Skin of body (tissue), 1 donor: ENCODE measurements at regions not wholly inside any gene's neighbourhood (a gene's known extent, or its start where the extent isn't known, plus 50 kb on each side); places are given as distances from the start of the nearest gene placed in this dataset.

Experiments
- DNase-seq: peaks from one replicate; lab custom pipeline; 2025; lab: John Stamatoyannopoulos, UW

DNA sequence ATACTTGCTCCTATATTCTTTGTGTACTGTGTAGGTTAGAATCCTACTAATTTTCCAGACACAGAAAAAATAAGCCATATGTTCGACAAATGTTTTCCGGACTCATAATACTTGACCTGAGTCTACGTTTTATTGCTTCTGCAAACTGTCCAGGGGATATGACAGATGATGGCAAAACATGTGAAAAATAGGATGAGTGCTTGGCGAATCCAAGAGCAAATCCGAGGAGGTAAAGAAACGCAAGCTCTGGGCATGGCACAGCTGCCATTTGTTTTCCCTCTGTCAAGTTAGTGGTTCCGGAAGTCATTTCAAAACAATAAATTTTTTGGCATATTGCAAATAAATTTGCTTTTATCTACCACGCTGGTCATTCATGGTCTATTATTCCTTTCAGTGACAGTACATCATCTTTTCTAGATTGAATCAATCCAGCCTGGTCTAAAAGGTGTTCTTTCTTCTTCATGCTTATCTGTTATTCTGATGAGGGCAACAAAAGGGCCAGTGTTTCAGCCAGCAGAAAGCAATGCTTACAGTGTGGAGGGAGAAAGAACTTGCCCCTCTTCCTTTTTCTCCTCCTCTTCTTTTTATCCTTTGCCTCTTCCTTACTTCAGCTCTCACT, 476.1 kb upstream of the SOX11 start:
- no peak for DNase-seq

DNA sequence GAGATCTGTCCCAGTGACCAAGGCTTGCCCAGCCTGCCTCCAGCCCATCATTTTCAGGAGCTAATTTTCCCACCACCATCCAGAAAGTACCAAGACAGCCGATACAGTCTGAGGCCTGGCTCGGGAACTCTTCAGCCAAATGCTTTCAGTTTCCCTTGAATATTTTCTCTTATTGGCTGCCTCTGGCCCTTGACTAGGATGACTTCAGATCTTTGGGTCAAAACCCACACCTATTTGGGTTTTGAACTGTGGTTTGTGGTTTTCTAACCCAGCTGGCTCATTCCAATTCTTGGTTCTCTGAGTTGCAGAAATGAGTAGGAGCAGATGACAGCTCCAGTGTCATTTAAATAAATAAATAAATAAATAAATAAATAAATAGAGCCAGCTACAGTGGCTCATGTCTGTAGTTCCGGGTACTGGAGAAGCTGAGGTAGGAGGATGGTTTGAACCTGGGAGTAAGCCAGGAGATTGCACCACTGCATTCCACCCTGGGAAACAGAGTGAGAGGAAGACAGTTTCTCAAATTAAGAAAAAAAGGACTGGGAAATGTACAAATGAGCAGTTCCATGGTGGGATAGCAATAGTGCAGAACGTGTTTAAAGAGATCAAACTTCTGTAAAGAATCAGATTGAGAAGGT, 465.0 kb upstream of the SOX11 start:
- DNase-seq = no peak

DNA sequence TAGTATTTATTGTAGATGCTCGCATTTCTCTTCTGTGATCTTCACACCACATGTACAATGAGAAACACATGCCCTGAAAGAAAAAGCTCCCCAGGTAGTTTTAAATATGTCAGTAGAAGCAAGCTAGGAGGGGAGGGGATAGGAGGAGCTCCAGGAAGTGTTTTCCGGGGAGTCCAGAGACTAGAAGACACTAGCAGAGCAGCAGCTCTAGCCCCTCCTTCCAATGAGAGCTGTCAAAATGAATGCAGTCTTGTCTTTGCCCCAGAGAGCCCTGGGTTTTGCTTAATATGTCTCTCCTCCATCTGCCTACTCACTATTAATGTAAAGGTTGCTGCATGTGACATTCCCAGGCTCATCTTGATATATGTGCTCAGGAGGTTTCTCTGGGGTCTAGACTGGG, 462.6 kb upstream of the SOX11 start:
- no peak for DNase-seq

DNA sequence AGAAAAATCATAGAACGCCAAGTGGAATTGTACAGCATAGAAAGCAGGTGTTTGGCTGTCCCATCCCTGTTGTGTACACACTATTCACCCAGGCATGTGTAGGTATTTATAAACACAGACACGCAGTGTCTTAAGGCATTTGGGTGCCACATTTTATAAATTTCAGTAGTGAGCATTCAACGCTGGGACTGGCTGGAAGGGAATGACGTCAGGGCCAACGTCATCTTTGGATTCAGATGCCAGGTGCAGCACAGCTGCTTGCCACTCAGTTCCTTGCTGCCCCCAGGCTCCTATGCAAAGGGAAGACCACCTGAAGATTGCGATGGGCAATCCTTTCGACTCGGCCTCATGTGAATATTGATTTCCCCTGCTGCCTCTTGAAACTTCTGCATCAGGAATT, 461.7 kb upstream of the SOX11 start:
- DNase-seq = no peak

DNA sequence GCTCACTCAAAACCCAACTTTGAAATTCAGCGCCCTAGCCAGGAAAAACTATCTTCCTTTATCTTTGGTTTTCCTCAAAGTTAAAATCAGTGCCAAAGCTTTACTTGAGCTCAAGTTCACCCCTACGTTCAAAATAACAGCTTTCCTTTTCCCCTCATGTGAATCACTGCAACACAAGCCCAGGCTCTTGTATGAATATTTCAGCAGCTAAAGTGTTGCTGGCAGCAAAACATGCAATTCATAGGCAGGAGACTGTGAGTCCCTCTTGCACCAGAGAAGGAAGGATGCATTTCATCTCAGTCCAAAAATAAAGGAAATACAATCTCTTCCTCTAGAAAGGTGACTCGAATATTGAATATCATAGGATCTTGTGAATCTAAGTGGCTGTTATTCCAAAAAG, 461.3 kb upstream of the SOX11 start:
- no peak for DNase-seq

DNA sequence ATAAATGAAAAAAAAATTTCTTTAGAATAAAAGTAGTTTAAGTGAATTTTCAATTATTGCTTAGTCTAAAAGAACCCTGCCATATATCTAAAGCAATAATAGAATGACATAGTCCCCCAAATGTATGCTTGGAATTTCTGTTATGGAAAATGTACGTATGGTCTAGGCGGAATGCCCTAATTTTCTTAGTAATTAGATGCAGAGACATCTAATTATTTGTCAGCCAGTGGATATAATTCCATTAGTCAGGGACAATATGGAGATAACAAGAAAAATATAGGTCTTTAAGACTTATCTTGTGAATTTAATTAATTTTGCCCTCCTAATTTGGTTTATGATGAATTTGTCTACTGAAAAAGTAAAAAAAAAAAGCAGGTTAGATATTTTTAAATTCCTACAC, 460.9 kb upstream of the SOX11 start:
- no peak for DNase-seq

DNA sequence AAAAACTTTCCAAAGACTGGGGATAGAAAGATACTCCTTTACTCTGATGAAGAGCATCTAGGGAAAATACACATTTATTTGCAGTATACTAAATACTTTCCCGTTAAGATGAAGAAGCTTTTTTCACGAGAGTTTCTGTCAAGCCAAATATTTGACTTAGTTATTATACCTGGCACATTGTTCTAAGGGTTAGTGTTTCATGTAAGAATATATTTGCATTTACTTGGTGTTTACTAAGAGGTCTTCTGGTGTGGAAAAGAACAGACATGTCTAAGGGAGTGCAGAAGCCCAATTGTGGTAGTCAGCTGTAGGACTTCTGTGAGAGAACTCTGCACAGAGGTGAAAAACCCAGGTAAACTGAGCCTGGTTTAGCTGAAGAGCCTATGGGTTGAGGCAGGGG, 457.6 kb upstream of the SOX11 start:
- no peak for DNase-seq

DNA sequence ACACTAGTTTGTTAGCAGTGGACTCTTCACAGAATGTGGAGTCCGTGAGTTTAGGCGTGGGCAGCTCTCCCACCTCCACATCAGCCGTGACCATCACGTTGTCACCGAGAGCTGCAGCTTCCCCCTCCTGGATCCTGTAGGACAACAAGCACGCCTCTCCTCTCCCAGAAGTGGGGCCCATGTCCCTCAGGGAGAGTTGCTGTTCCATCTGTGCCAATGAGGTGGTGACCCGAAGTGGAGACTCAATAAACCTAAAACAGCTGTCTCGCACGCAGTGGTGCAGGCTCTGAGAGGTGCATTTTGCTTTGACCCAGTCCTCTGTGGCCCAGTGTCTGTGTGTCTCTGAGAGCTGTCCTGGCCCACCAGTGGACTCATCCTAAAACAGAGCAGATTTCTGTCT, 456.5 kb upstream of the SOX11 start:
- no peak for DNase-seq

DNA sequence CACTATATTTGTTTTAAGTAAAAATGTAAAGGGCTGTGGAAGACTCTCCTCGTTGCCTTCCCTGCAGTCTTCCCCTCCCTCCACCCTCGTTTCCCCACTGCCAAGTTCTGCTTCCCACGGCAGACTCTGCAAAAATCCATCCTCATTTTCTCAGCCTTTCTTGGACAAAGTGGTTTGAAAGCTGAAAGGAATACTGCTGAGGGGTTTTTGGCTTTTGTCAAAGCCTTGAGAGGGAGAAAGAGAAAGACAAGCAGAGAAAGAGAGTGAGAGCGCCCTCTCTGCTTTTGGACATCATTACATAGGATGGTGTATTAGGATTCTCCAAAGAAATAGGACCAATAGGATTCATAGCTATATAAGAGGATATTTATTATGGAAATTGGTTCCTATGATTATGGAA, 455.9 kb upstream of the SOX11 start:
- DNase-seq = no peak

DNA sequence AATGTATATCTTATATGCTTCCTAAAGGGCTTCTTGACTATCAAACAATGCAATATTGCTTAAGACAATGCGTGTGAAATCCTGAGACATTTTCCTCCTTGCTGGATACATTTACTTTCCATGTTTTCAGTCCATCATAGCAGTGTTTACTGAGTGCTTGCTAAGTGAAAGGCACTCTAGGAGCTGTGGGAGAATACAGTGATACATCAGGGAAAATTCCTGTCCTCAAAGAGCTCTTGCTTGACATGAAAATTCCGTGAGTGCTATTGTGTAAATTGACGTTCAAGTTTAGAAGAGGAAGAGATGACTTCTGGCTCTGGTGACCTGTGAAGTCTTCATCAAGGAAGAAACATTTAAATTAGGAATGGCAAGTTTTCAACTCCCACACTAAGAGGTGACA, 449.4 kb upstream of the SOX11 start:
- DNase-seq = no peak

DNA sequence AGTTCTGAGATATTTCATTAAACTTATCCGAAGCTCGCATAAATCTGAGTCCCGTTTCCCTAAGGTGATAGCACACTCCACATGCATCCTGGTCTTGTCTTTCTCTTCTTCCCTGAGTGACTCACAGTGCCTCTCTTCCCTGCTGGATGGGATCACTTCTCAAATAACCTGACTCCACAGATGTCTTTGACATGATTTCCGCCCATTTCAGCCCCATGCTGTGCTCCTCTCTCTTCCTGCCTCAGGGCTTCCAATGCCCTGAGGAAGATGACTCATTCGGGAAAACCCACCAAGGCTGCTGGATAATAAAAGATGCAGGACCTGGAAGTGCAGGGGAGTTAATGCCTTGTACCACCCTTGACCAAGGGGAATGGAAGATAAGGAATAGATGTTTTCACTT, 441.7 kb upstream of the SOX11 start:
- DNase-seq = no peak

DNA sequence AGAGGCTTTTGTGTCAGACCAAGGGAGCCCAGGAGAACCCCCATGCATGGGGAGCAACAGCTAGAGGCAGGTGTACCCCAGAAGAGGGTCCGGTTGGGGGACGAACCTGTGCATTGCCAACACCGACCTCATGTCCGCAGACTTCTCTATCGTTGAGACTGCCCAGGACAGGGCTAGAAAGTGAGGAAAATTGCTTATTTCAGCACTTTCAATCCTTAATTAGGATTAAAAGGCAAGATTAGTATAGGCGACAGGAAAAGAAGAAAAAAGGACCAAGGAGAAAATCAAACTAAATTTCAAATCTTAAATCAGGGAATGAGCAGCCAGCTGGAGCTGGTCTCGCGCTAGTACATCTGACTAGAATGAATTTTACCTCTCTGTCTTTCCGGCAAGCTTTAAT, 438.9 kb upstream of the SOX11 start:
- no peak for DNase-seq

DNA sequence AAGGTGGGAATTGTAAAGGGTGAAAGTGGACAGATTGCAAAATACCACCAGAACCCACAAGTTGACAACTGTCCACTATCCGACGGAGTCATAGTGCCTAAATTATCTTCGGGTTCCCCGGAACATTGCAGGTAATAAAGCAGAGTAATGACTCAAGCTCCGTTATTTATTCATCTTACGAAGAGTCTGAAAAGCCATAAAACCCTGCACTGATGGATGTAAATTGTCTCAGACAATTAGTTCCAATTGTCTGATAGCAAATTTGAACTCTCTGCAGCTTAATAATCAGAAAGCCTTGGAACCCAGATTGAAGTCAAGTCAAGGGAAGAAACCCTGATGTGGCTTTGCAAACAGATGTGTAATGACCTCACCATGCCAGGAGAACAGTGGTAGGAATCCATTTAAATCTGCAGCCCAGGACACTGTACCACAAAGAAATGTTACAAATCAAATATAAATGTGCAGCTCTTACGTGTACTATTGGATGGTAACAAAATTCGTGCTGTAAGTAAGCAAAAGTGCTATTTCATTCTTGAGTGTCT, 437.3 kb upstream of the SOX11 start:
- no peak for DNase-seq

DNA sequence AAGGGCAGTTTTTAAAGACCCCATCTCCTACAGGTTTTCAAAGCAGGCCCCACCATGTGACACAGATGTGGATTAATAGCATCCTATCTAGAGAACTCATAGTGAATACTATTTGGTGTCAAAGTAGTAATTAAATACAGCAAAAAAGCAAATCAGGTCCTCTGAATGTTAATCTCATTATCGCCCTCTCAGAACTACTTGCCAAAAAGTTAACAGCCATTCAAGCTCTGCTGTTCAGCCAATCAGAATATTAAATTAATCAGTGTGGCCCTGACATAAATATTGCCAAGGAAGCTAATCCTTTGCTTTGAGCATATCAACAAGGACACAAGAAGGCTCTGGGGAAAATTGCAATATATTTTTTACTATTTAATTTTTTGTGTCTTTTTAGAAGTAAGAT, 428.9 kb upstream of the SOX11 start:
- DNase-seq = no peak

DNA sequence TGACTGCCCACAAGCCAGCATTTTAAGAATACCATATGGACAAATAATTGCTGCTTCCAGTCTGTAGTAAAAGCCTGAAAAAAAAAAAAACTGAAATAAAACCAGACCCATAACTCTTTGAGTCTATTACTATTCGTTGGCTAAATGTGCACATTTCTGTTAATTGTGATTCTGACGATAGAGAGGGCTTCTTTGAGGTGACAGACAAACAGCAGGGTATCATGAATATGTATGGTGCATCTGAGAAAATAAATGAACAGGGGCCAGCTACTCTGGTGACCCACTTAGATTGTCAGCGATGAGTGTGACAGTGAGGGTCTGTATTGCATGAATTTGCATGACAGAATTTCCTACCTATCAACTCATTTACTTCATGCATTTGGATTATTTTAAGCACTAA, 427.8 kb upstream of the SOX11 start:
- DNase-seq = no peak

DNA sequence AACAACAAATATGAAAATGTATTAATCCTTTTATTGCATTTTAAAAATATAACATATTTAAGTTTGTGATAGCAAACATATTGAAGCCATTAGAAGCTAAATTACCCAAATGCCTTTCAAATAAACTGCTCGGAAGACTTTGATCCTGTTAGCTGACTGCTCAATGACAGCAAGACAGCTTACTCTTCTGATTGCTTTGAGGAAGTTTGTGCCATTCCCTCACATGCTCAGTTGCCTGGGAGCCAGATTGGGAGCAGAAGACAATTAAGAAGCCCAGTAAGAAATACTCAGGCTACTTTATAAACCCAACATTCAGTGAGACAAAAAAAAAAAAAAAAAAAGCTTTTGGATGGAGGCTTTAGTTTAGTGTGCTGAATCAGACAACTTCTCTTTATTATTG, 407.1 kb upstream of the SOX11 start:
- DNase-seq = no peak

DNA sequence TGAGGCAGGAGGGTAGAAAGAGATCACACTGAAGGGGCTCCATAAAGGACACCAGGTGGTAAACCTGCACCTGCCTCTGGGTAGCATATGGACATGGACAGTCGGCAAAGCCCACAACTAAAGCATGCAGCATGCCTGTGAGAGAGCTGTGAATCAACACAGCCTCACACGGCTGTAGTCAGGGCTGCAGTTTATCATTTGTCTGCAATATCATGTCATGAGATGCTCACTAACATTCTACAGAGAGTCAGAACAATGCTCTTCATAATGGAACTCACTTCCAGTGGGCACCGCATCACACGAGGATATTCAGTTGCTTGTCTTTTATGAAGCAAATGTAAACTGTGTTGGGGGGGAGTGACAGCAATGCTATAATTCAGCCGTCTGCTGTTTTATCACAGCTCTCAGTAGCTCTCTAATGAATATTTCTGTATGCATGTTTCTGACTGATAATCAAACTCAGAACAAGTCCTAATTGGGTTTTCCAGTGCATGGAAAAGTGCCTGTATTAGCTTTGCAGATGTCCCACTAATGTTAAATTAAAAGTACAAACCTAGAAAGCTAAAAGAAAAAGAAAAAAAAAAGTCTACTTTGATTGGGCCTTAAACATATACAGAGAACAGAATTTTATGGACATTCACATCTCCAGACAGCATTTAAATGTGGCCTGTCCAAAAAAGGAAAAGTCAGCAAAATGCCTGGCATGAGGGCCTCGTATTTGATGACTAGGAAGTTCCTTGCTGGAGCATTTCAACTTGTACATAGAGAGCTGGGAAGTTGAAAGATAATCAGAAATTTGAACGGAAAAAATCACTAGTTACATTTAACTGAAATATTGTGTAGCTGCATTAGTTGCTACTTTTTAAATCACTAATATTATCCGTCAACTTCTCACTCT, 406.1 kb upstream of the SOX11 start:
- no peak for DNase-seq

DNA sequence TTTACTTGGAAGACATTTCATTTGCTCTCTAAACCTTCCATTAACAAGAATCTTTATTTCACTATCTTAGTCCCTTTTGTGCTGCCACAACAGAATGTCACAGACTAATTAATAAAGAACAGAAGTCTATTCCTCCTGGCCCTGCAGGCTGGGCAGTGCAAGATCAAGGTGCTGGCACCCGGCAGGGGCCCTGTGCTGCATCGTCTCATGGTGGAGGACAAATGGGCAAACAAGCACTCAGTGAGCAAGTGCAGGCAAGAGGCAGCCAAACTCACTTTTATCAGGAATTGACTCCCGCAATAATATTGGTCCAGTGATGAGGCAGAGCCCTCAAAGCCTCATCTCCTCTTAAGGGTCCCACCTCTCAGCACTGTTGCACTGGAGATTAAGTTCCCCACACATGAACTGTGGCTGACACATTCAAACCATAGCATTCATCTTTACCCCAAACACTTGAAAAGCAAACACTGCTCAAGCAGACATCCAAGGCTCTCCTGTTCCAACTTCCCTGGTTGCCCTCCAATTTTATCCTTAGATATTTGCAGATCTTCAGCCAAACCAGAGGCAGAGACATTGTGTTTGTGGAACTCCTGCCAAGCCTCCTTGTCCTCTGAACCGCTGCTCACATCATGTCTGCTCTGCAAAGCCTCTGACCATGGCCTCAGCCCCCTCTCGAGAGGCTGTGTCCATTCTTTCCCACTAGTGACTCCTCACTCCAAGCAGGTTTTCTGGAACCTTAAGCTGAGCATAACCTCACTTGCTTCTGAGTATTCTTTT, 404.4 kb upstream of the SOX11 start:
- DNase-seq = no peak

DNA sequence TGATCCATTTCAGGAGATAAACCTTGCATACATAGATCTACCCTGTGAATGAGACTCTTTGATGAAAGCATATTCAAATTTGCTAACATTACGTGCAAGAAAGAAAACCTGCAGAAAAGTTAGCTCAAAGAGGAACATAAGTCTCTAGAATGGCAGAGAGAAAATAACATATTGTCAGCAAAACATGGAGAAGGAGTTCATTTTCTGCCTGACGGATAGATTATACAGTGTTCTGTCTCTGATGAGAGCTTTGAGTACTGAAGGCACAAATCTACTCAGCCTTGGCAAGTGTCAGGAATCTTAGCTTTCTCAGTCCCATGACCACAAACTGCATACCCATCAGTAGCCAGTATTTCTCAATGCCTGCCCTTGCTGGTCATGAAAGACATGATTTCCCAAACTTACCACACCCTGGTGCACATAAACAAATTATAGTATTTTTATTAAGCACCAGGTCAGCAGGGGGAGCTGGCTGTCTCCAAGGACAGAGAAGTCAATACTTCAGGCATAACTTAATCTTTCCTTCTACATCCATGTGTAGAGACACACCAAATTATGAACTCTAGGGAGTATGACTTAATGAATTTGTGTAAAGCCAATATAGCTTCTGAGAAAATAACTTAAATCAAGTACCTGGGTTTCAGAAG, 401.2 kb upstream of the SOX11 start:
- DNase-seq = no peak

DNA sequence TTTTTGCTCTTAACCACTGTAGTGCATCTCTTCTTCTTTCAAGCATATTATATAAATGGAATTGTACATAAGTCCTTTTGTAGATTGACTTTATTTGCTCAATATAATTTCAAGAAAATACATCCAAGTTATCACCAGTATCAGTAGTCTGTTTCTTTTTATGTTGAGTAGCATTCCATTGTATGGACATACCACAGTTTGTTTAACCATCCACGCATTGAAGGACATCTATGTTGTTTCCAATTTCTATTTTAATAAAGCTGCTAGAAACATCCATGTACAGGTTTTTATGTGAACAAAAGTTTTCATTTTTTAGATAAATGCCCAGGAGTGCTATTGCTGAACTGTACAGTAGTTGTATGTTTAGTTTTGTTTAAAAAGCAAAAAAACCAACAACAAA, 387.5 kb upstream of the SOX11 start:
- DNase-seq = no peak

DNA sequence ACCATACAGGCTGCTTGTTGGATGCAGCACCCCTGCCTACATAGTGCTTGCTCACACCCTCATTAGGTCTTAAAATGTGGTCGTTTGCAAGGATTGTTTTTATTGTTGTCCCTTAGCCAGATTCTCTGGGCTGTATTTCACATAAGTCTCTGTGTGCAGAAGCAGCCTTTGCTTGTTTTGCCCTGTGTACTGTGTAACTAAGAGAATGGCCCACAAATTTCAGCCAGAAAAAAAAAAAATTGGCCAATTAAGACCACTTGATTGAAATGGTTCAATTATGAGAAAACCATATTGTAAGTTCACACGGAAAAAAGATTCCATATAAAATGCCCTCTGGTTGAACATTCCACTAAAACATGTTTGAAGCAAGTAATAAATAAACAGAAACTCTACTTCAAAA, 377.1 kb upstream of the SOX11 start:
- no peak for DNase-seq
